Epithelial cell of proximal tubule (primary cell): ENCODE measurements at regions not wholly inside any gene's neighbourhood (a gene's known extent, or its start where the extent isn't known, plus 50 kb on each side); places are given as distances from the start of the nearest gene placed in this dataset.
A peak's percentile ranks its signal among the peaks of the same experiment; 100 is the strongest.
"Not testable (repeated sequence)": the region's sequence is repeated elsewhere in the genome, so short reads cannot be mapped to it uniquely, and the experiment has no call there.

Experiments used
- DNase-seq: peaks from one replicate; pipeline ENCODE4 v3.0.0-alpha.2; 2011; ENCODE audit warnings: low read depth
- H3K4me3 ChIP-seq: 2 replicates; pipeline ENCODE4 v1.5.1; 2011; ENCODE audit warnings: low read depth, mild to moderate bottlenecking, low read length
- CTCF ChIP-seq: conservative IDR thresholded peaks from 2 replicates; pipeline ENCODE4 v1.5.1; 2012; ENCODE audit warnings: low read depth, mild to moderate bottlenecking, low read length

GRCh38 chr16:5239472-5240277, 142.1 kb upstream of the EEF2KMT start:
- TF ChIP-seq CTCF = peak; percentile 28
- DNase-seq, H3K4me3 ChIP-seq: not testable (repeated sequence)

- H3K4me3 ChIP-seq = no peak overlapping the region
- no peak for TF ChIP-seq CTCF
- no peak for DNase-seq
Observed at GRCh38 chr16:5235119-5235518, 137.5 kb upstream of the EEF2KMT start.

GRCh38 chr16:5234295-5235050, 136.9 kb upstream of the EEF2KMT start:
- H3K4me3 ChIP-seq = no peak overlapping the region
- no peak for DNase-seq
- no peak for TF ChIP-seq CTCF

GRCh38 chr16:5231246-5231759, 133.7 kb upstream of the EEF2KMT start:
- no peak for DNase-seq
- no peak for TF ChIP-seq CTCF
- H3K4me3 ChIP-seq = no peak overlapping the region

GRCh38 chr16:5228369-5228768, 130.8 kb upstream of the EEF2KMT start:
- no peak overlapping the region for H3K4me3 ChIP-seq
- no peak for TF ChIP-seq CTCF
- DNase-seq = no peak

- no peak for DNase-seq
- TF ChIP-seq CTCF = no peak
- H3K4me3 ChIP-seq = no peak overlapping the region
Observed at GRCh38 chr16:5225931-5226655, 128.5 kb upstream of the EEF2KMT start.
